Thyroid gland (tissue), 4 donors: ENCODE measurements at regions not wholly inside any gene's neighbourhood (a gene's known extent, or its start where the extent isn't known, plus 50 kb on each side); places are given as distances from the start of the nearest gene placed in this dataset.

Source experiments
- DNase-seq, 2 donors: peaks; one replicate each; pipeline ENCODE4 v3.0.0-alpha.2; 2019
- H3K27ac ChIP-seq, 3 donors: fragments of 200-600 bp; sonication (generic); 1 replicate in 2 of 3; 2 replicates in 1 of 3; pipeline ENCODE4 v1.5.1; 2016 to 2019; ENCODE audit warnings: mild to moderate bottlenecking in 1 of 3, moderate library complexity in 1 of 3
- H3K27me3 ChIP-seq: fragments of 200-600 bp; sonication (generic); one replicate; pipeline ENCODE4 v1.5.1; 2019
- H3K36me3 ChIP-seq, 2 donors: fragments of 200-600 bp; sonication (generic); one replicate each; pipeline ENCODE4 v1.5.1; 2016 to 2019
- H3K4me1 ChIP-seq, 2 donors: fragments of 200-600 bp; sonication (generic); one replicate each; pipeline ENCODE4 v1.5.1; 2017 to 2019
- H3K4me3 ChIP-seq, 3 donors: fragments of 200-600 bp; sonication (generic); replicated peaks in 1 of 3; 1 replicate in 2 of 3; 2 replicates in 1 of 3; pipeline ENCODE4 v1.5.1; 2016; ENCODE audit warnings: mild to moderate bottlenecking in 1 of 3
- H3K9me3 ChIP-seq: fragments of 200-600 bp; sonication (generic); one replicate; pipeline ENCODE4 v1.5.1; 2017
- POLR2A ChIP-seq, 2 donors: fragments of 450-650 bp; IDR thresholded peaks; one replicate each; pipeline ENCODE4 v1.6.1; 2017; ENCODE audit warnings: antibody characterized with exemption in 2 of 2, mild to moderate bottlenecking in 2 of 2, moderate library complexity in 1 of 2
- WGBS, 2 donors: methylation state at CpG; one replicate each; pipeline ENCODE4 v1.1.5; 2017; 5-methylcytosine and 5-hydroxymethylcytosine counted together
- intact Hi-C: fragments of 100-400 bp; cut with DNase I; formaldehyde crosslinking; loops from one replicate; pipeline ENCODE4 v1.15.1; 2023
- TF ChIP-seq, protein P1 (sequence below), 6 experiments: fragments of 200-600 bp in 3 of 6; fragments of 450-650 bp in 3 of 6; sonication (generic) in 3 of 6; IDR thresholded peaks; one replicate each; pipeline ENCODE4 v1.5.1; 2016 to 2019; ENCODE audit warnings: antibody characterized with exemption in 6 of 6, mild to moderate bottlenecking in 2 of 6, inconsistent platforms in 1 of 6, moderate library complexity in 1 of 6

DNA sequence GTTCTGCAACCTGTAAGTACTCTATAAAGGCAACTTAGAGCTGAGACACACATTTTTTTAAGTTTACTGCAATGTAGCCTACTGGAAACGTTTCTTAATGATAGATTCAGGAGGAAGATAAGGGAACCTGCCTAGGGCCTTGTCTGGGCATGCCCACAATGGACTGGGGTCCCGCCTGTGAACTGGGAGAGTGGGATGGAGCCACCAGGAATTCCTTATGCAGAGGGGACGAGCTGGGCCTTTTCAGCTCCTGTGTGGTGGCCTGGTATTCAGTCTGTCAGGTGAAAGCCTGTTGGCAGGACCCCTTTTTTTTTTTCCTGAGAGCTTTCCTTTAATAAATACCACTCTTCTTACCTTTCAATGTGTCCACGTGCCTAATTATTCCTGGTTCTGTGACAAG lies 384.4 kb upstream of the ZWINT start:
- TF ChIP-seq POLR2A (IDR thresholded peaks at IDR 0.05) = no peak
- TF ChIP-seq, protein P1, sequence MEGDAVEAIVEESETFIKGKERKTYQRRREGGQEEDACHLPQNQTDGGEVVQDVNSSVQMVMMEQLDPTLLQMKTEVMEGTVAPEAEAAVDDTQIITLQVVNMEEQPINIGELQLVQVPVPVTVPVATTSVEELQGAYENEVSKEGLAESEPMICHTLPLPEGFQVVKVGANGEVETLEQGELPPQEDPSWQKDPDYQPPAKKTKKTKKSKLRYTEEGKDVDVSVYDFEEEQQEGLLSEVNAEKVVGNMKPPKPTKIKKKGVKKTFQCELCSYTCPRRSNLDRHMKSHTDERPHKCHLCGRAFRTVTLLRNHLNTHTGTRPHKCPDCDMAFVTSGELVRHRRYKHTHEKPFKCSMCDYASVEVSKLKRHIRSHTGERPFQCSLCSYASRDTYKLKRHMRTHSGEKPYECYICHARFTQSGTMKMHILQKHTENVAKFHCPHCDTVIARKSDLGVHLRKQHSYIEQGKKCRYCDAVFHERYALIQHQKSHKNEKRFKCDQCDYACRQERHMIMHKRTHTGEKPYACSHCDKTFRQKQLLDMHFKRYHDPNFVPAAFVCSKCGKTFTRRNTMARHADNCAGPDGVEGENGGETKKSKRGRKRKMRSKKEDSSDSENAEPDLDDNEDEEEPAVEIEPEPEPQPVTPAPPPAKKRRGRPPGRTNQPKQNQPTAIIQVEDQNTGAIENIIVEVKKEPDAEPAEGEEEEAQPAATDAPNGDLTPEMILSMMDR (IDR thresholded peaks at IDR 0.05) = no peak
- DNase-seq = no peak
- no peaks in the 10 kb centered on the region for H3K9me3 ChIP-seq
- no peak overlapping the region for H3K4me3 ChIP-seq
- H3K4me1 ChIP-seq = no peaks in the 10 kb centered on the region
- intact Hi-C loops = no loop called here
- WGBS, 2 donors = 49 to 58% methylated on average over 4 of the region's 4 CpGs
- no peak overlapping the region for H3K27ac ChIP-seq
- no peaks in the 10 kb centered on the region for H3K27me3 ChIP-seq
- no peaks in the 10 kb centered on the region for H3K36me3 ChIP-seq

- no peak for DNase-seq
- no peaks in the 10 kb centered on the region for H3K27me3 ChIP-seq
- H3K4me1 ChIP-seq = no peaks in the 10 kb centered on the region
- WGBS, 2 donors = 87 to 88% methylated on average over 2 of the region's 2 CpGs
- no peak overlapping the region for H3K4me3 ChIP-seq
- H3K27ac ChIP-seq = no peak overlapping the region
- intact Hi-C loops = no loop called here
- no peak for TF ChIP-seq POLR2A (IDR thresholded peaks at IDR 0.05)
- TF ChIP-seq, protein P1 (IDR thresholded peaks at IDR 0.05) = no peak
- no peaks in the 10 kb centered on the region for H3K9me3 ChIP-seq
- no peaks in the 10 kb centered on the region for H3K36me3 ChIP-seq
Measured at GRCh38 chr10:56728349-56728748, 367.3 kb upstream of the ZWINT start.

DNA sequence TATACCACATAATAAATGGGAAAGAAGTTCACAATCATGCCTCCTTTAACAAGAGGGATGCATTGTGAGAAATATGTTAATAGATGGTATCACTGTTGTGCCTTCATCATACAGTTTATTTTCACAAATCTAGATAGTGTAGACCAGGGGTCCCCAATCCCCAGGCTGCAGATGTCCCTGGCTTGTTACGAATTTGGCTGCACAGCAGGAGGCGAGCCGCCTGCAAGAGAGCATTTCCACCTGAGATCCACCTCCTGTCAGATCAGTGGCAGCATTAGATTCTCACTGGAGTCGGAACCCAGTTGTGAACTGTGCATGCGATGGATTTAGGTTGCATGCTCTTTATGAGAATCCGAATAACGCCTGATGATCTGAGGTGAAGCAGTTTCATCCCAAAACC lies 361.9 kb upstream of the ZWINT start:
- Histone ChIP-seq H3K9me3 (no peaks in the 10 kb centered on the region), H3K27ac (no peak overlapping the region), H3K36me3 (no peaks in the 10 kb centered on the region), H3K27me3 (no peaks in the 10 kb centered on the region), H3K4me1 (no peaks in the 10 kb centered on the region), H3K4me3 (no peak overlapping the region)
- no peak for DNase-seq
- 79 to 84% methylated on average over 7 of the region's 7 CpGs for WGBS, 2 donors
- intact Hi-C loops = no loop called here
- no peak for TF ChIP-seq POLR2A (IDR thresholded peaks at IDR 0.05)

- H3K27me3 ChIP-seq = no peaks in the 10 kb centered on the region
- H3K9me3 ChIP-seq = no peaks in the 10 kb centered on the region
- no peak overlapping the region for H3K4me3 ChIP-seq
- H3K27ac ChIP-seq = no peak overlapping the region
- H3K4me1 ChIP-seq = no peaks in the 10 kb centered on the region
- DNase-seq = no peak
- 73% methylated on average over 2 of the region's 2 CpGs for WGBS, 2 donors
- intact Hi-C loops = no loop called here
- no peaks in the 10 kb centered on the region for H3K36me3 ChIP-seq
- TF ChIP-seq, protein P1 (IDR thresholded peaks at IDR 0.05) = no peak
Measured at GRCh38 chr10:56715262-56715661, 354.2 kb upstream of the ZWINT start.

GRCh38 chr10:56698506-56698905 lies 337.4 kb upstream of the ZWINT start:
- no peak for TF ChIP-seq POLR2A (IDR thresholded peaks at IDR 0.05)
- TF ChIP-seq, protein P1 (IDR thresholded peaks at IDR 0.05) = no peak
- Histone ChIP-seq H3K4me3 (no peak overlapping the region), H3K9me3 (no peaks in the 10 kb centered on the region), H3K36me3 (no peaks in the 10 kb centered on the region), H3K27me3 (no peaks in the 10 kb centered on the region), H3K27ac (no peak overlapping the region), H3K4me1 (no peaks in the 10 kb centered on the region)
- 81 to 87% methylated on average over 2 of the region's 2 CpGs for WGBS, 2 donors
- no peak for DNase-seq
- intact Hi-C loops = no loop called here

DNA sequence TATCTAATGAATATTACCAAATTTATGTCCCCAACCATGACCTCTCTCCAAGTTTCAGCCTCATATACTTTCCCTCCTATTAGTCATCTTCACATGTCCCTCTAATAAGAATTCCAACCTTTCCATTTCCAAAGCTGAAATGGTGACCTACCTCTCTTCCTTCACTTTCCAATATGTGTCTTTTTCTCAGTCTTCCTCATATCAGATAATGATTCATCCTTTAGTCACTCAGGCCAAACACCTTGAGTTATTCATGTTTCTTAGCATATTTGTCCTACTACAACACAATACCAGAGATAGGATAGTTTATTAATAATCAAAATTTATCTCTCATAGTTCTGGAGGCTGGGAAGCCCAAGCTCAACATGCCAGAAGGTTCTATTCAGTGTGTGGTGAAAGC lies 318.5 kb upstream of the ZWINT start:
- Histone ChIP-seq H3K27ac (no peak overlapping the region), H3K27me3 (no peaks in the 10 kb centered on the region), H3K36me3 (no peaks in the 10 kb centered on the region), H3K4me1 (no peaks in the 10 kb centered on the region), H3K4me3 (no peak overlapping the region), H3K9me3 (no peaks in the 10 kb centered on the region)
- no peak for DNase-seq
- intact Hi-C loops = no loop called here
- TF ChIP-seq POLR2A (IDR thresholded peaks at IDR 0.05) = no peak
